HL-60 (cell line): ENCODE measurements at regions not wholly inside any gene's neighbourhood (a gene's known extent, or its start where the extent isn't known, plus 50 kb on each side); places are given as distances from the start of the nearest gene placed in this dataset.

Experiments used
- CTCF ChIP-seq: IDR thresholded peaks from one replicate; pipeline ENCODE4 v1.5.1; 2011; ENCODE audit warnings: low read length, control low read depth, inconsistent platforms; ENCODE audit not compliant: insufficient read depth
- POLR2AphosphoS5 ChIP-seq: IDR thresholded peaks from 2 replicates; pipeline ENCODE4 v1.6.1; 2012; ENCODE audit warnings: low read depth
- REST ChIP-seq: IDR thresholded peaks from 2 replicates; pipeline ENCODE4 v1.6.1; 2012; ENCODE audit warnings: low read depth; ENCODE audit not compliant: insufficient replicate concordance
- SPI1 ChIP-seq: IDR thresholded peaks from 2 replicates; pipeline ENCODE4 v1.6.1; 2012; ENCODE audit warnings: low read depth, mild to moderate bottlenecking, borderline replicate concordance

- TF ChIP-seq CTCF (no peak), REST (no peak), POLR2AphosphoS5 (no peak), SPI1 (no peak)
Measured at GRCh38 chr6:45827952-45828530, 187.6 kb downstream of the CLIC5 start.
